ENCODE measurements at regions not wholly inside any gene's neighbourhood (a gene's known extent, or its start where the extent isn't known, plus 50 kb on each side); places are given as distances from the start of the nearest gene placed in this dataset.
"Not testable (repeated sequence)": the region's sequence is repeated elsewhere in the genome, so short reads cannot be mapped to it uniquely, and the experiment has no call there.

DNA sequence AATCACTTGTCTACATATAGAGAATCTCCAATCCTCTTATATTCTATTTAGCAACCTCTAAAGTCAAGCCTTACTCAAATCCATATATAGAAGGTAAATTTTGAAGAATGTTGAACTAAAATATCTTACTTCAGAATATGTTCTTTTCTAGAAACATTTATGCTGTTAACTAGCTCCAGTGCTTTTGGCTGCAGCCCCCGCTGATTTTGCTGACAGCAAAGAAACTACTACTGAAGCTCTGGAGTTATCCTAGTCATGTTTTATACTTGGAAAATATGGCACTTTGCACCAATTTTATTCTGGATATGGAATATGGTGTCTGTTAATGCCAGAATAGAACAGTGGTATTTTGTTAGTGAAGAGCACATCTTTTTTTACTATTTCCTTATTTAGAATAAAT is 212.4 kb upstream of the FSIP2 start:
- no peak for DNase-seq

DNA sequence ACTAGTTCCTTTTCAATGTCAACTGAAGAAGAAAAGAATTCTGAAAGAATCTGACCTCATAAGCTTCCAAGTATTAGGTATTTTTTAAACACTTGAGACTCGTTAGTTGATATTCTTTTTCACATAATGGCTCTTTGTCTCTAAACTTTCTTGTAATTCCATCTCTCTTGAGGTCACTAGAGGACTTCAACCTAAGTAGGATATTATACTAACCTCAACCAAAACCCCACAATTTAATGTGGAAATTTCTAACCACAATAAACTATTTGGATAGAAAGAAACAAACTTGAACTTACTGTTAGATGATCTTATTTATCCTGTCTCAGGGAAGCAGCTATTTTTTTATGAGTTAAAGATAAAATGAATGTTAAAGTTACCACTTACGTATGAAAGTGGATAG is 206.9 kb upstream of the FSIP2 start:
- DNase-seq = no peak

- no peak for DNase-seq
Measured at GRCh38 chr2:185537689-185538088, 200.9 kb upstream of the FSIP2 start.

DNA sequence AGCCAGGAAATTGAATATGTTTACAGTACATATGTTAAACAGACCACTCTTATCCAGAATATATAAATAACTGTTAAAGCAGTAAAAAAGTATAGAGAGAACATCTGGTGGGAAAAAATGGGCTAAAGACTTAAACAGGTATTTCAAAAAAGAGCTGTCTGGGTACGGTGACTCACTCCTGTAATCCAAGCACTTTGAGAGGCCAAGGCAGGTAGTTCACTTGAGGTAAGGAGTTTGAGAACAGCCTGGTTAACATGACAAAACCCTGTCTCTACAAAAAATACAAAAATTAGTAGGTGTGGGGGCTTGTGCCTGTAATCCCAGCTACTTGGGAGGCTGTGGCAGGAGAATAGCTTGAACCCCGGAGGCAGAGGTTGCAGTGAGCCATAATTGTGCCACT is 171.4 kb upstream of the FSIP2 start:
- no peak for DNase-seq

DNA sequence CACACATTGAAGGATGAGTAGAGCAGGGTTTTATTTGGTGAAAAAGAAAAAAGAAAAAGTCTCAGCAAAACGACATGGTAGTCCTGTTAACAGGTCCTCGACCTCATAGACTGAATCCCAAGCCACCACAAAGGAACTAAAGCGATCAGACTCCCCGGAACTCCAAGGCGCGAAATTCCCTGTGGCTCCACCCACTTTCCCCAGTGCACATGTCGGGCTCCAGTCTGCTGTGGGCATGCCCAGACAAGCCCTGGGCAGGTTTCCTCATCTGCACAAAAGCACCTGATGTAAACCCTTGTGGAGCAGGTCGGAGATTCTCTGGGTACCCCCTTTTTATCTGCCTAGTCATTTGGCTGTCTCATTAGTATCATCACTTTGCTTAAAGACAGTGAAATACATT is 170.7 kb upstream of the FSIP2 start:
- DNase-seq = no peak

DNA sequence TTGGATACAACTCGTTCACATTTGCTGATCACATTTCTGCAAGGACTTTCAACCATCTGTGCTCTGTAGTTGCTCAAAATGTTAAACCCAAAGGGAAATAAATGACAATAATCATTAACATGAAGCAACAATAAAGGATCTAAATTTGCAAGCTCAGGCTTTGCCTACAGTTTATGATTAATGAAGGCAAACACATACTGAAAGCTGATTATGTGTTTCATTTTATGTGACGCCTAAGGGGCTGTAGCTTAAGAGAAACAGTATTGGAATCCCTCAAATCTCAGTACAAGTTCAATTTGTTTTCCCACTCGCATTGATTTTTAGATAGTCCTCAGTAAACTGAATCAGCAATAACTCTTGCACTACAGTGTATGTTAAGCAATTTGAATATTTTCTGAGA is 160.3 kb upstream of the FSIP2 start:
- DNase-seq = no peak

DNA sequence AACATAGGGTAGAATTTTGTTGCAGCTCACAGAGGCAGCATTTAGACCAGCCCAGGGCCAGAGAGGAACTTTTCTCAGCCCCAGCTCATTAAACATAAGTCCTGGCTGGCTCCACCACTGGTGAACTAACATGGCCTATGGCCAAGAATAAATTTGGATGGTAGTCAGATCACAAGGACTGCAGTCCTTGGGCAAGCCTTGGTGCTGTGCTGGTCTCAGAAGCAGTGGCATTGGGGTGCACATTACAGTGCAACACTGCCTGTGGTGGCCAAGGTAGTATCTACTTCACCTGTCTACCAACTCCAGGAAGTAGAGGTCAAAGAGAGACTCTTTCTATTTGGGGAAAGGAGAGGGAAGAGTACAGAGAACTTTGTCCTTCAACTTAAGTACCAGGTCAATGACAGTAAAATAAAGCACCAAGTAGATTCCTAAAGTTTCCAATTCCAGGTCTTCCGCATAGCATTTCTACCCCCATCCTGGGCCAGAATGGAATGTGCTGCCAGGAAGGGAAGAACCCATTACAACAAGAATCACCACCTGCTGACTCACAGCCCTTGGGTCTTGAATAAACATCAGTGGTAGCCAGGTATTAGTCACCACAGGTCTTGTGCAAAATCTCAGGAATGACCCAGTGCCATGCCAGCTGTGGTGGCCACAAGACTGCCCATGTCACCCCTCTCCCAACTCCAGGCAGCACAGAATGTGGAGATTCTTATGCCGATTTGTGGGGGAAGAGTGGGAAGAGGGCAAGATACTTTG is 155.4 kb upstream of the FSIP2 start:
- no peak for DNase-seq

GRCh38 chr2:185585165-185585564 is 153.4 kb upstream of the FSIP2 start:
- not testable (repeated sequence) for DNase-seq

GRCh38 chr2:185591276-185591675 is 147.3 kb upstream of the FSIP2 start:
- not testable (repeated sequence) for DNase-seq

GRCh38 chr2:185607945-185608344 is 130.7 kb upstream of the FSIP2 start:
- DNase-seq = no peak

DNA sequence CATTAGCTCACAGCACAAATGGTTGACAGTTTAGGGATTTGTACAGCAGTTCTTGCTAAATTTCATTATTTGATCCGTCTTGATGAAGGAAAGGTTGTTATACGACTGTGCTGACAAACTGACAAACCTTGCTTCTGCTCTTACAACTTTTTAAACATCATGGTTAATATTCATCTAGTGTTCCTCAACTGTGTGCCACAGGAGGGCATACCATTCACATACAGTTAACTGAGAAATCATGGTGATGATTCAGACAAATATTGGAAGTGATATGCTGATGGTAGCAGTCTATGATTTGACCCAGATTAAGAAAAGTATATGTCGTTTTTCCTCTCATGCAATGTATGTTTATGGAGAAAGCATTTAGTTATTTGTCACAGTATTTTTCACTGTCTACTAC is 129.8 kb upstream of the FSIP2 start:
- no peak for DNase-seq

DNA sequence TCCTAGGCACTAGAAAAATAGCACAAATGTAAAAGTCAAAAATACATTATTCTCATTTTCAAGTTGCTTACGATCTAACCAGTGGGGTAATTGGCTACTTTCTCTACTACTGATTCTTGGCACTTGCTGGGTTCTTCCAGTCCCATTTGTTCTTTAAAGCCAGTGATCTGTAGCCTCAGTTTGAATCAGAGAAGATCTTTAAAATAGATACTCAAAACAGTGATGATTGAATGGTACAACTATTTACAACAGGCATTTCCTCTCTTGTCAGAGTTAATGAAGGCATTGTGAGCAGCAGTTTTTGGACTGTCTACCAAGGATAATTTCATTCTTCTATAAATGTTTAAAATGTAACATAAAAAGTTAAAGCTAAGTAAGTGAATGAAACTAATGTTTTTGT is 128.3 kb upstream of the FSIP2 start:
- DNase-seq = no peak

GRCh38 chr2:185618625-185619024 is 120.0 kb upstream of the FSIP2 start:
- DNase-seq = no peak

- no peak for DNase-seq
Measured at GRCh38 chr2:185625604-185626003, 113.0 kb upstream of the FSIP2 start.

DNA sequence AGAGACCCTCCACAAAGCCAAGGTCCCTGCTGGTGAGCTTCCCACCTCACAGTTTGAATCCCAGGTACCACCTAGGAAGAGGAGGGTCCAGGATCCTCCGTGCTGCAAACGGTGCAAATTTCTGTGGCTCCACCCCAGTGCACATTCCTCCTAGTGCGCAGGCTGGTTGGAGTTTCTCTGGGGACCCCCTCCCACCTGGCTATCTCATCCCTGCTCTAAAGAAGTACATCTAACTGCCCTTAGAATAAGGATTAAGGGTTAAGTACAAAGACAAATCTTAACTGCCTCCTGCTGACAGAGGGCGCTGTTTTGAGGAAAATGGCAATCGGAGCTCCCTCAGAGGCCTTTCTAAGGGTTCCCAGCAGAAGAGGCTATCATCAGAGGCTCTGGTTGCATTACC is 109.6 kb upstream of the FSIP2 start:
- no peak for DNase-seq

- no peak for DNase-seq
Measured at GRCh38 chr2:185633621-185634020, 105.0 kb upstream of the FSIP2 start.

DNA sequence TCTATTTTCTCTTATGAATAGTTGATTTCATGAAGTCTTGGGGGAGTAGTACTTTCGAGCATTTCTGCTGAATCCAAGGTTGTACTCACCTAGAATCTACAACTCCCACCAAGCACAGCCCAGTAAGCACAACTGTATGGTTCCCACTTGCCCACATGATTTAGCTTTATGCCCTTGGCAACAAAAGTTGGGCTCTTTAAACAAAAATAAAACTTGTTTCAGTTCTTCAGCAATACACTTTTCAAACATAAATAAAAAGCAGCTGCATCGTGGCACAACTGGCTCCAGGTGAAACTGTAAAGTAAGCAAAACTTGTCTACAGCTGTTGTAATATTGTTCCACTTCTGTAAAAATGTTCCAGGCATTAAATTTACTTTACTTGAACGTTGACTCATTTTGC is 99.8 kb upstream of the FSIP2 start:
- DNase-seq = no peak

DNA sequence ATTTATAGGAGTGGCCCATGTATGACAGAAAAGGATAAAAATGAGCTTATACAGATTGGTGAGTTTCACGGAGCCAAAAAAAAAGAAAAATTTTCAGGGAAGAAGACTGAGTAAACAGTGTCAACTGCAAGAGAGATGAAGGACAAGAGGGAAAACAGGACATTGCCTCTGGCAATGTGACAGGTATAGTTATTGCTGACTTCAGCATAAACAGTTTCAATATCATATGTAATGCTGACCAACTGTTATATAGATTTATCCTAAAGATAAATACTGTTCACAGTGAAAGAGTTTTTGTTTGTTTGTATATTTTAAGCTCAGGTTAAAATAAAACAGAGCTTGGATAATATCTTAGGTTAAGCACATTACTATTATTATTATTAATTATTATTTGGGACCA is 98.0 kb upstream of the FSIP2 start:
- DNase-seq = no peak

- DNase-seq = no peak
Measured at GRCh38 chr2:185643434-185643833, 95.2 kb upstream of the FSIP2 start.

- no peak for DNase-seq
Measured at GRCh38 chr2:185644828-185645227, 93.8 kb upstream of the FSIP2 start.

DNA sequence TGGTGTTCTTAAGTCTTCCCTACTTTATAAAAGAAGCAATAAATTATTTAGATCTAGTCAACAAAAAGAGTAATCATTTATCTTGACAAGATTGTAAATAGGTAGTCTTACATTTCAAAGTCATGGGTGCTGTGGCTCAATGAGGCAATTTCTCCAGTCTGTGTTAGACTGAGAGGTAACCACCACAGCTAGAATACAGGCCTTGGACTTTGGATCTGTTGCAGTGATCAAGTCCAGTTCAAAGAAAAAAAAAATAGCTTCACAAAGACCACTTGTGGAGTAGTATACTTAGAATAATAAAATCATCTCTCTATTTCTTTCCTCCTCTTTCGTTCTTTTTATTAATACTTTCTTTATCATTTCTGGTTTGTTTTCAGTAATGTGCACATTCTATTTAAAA is 93.1 kb upstream of the FSIP2 start:
- DNase-seq = no peak

GRCh38 chr2:185658750-185659149 is 79.9 kb upstream of the FSIP2 start:
- DNase-seq = no peak

GRCh38 chr2:185663811-185664210 is 74.8 kb upstream of the FSIP2 start:
- no peak for DNase-seq

DNA sequence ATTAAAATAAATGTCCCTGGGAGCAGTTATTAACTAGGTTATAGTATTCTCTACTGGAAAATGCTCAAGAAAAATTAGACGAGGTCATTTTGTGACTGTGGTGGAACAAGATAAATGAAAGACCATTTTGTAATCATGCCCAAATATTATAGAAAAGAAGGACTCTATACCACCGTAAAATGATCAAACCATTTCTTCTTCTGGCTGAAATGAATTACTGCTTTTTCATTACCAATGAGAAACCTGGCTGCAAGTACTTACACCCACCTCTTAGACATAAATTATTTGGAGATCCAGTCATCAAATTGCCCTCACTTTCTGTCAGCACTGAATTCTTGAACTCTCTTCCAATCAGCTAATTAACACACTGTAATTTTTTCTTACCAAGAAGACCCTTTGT is 74.2 kb upstream of the FSIP2 start:
- DNase-seq = no peak

DNA sequence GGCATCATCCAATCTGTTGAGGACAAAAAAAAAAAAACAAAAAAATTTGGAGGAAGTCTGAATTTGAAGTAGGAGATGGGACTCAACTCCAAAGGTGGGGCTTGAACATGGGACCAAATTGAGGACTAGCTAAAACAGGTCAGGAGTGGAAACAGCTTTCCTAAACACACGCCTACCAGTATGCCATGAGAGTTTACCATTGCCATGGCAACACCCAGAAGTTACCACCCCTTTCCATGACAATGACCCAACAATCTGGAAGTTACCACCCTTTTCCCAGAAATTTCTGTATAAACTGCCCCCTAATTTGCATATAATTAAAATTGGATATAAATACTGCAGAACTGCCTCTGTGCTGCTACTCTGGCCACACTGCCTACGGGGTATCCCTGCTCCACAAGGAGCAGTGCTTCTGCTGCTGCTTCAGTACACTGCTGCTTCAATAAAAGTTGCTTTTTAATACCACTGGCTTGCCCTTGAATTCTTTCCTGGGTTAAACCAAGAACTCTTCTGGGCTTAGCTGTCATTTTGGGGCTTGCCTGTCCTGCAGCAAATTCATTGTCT is 73.3 kb upstream of the FSIP2 start:
- DNase-seq = no peak

Data from NCI-H510A (cell line).